Glutamatergic neuron (in vitro differentiated cells): ENCODE measurements at regions not wholly inside any gene's neighbourhood (a gene's known extent, or its start where the extent isn't known, plus 50 kb on each side); places are given as distances from the start of the nearest gene placed in this dataset.

Experiments used
- DNase-seq: peaks from one replicate; pipeline ENCODE4 v3.0.0; 2022
- H3K27ac Mint-ChIP-seq: one replicate; pipeline ENCODE4 v1.8.0; 2020; ENCODE audit warnings: mild to moderate bottlenecking, mixed read lengths, inconsistent platforms; ENCODE audit not compliant: unreplicated experiment
- H3K27me3 Mint-ChIP-seq: one replicate; pipeline ENCODE4 v1.8.0; 2020; ENCODE audit warnings: mild to moderate bottlenecking, moderate library complexity, mixed read lengths, inconsistent platforms; ENCODE audit not compliant: unreplicated experiment
- H3K36me3 Mint-ChIP-seq: one replicate; pipeline ENCODE4 v1.8.0; 2020; ENCODE audit warnings: mild to moderate bottlenecking, mixed read lengths, inconsistent platforms; ENCODE audit not compliant: unreplicated experiment
- H3K4me1 Mint-ChIP-seq: one replicate; pipeline ENCODE4 v1.8.0; 2020; ENCODE audit warnings: mild to moderate bottlenecking, low read depth, mixed read lengths, inconsistent platforms; ENCODE audit not compliant: unreplicated experiment
- H3K4me3 Mint-ChIP-seq: one replicate; pipeline ENCODE4 v1.8.0; 2020; ENCODE audit warnings: mild to moderate bottlenecking, mixed read lengths, inconsistent platforms; ENCODE audit not compliant: unreplicated experiment
- H3K9me3 Mint-ChIP-seq: one replicate; pipeline ENCODE4 v1.8.0; 2020; ENCODE audit warnings: mild to moderate bottlenecking, moderate library complexity, mixed read lengths, inconsistent platforms; ENCODE audit not compliant: unreplicated experiment
- TF ChIP-seq, protein P1 (sequence below): fragments of 200-600 bp; sonication (generic); IDR thresholded peaks from one replicate; pipeline ENCODE4 v1.5.0; 2021; ENCODE audit not compliant: partially characterized antibody, unreplicated experiment

DNA sequence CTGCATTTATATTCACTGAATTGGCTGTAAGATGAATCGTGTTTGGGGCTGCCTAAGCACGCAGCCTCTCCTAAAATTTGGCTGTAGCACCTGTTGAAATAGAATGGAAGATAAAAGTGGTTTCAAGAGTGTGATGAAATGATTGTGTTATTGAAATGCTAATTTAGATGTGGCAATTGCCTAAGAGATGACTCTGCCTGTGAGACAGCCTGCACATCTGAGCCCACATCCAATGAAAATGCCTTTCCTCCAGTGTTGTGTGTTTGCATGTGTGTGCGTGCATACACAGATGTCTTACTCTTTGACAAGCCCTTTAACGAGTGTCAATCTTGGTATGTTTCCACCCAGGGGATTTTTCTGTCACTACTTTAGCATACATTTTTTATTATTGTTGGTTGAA lies 346.9 kb downstream of the MEIS1 start:
- no peak overlapping the region for H3K4me3 Mint-ChIP-seq
- H3K36me3 Mint-ChIP-seq = peaks cover 5% of the 10 kb centered on the region
- no peak for DNase-seq
- H3K9me3 Mint-ChIP-seq = no peaks in the 10 kb centered on the region
- H3K27me3 Mint-ChIP-seq = no peaks in the 10 kb centered on the region
- no peak overlapping the region for H3K27ac Mint-ChIP-seq
- TF ChIP-seq, protein P1, sequence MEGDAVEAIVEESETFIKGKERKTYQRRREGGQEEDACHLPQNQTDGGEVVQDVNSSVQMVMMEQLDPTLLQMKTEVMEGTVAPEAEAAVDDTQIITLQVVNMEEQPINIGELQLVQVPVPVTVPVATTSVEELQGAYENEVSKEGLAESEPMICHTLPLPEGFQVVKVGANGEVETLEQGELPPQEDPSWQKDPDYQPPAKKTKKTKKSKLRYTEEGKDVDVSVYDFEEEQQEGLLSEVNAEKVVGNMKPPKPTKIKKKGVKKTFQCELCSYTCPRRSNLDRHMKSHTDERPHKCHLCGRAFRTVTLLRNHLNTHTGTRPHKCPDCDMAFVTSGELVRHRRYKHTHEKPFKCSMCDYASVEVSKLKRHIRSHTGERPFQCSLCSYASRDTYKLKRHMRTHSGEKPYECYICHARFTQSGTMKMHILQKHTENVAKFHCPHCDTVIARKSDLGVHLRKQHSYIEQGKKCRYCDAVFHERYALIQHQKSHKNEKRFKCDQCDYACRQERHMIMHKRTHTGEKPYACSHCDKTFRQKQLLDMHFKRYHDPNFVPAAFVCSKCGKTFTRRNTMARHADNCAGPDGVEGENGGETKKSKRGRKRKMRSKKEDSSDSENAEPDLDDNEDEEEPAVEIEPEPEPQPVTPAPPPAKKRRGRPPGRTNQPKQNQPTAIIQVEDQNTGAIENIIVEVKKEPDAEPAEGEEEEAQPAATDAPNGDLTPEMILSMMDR = no peak
- peaks cover 3% of the 10 kb centered on the region for H3K4me1 Mint-ChIP-seq

DNA sequence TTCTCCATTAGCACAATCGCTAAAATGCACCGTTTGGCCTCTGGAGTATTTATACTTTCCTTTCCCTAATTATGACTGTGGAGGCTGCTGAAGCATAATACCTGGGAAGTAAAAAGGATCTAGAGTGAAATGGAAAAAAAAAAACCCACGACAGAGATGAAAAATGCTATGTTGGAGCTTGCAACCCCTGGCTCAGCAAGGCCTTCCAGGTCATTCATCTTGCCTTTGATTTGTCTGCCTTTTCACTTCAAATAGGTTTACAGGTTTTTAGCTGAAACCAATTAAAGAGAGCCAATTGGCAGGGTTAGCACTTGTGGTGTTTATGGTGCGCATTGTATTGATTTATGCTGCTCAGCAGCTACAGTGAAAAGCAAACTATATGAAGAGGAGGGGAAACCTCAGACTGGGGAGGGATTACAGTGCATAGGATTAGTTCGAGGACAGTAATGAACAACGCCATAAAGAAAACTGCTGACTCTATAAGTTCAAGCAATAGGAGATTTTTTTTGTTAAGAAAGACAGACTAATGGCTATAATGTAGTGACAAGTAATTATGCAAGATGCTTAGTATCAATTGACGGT lies 347.9 kb downstream of the MEIS1 start:
- no peaks in the 10 kb centered on the region for H3K36me3 Mint-ChIP-seq
- no peaks in the 10 kb centered on the region for H3K9me3 Mint-ChIP-seq
- no peak for DNase-seq
- no peak overlapping the region for H3K27ac Mint-ChIP-seq
- no peaks in the 10 kb centered on the region for H3K27me3 Mint-ChIP-seq
- TF ChIP-seq, protein P1 = no peak
- H3K4me1 Mint-ChIP-seq = peaks cover 3% of the 10 kb centered on the region
- H3K4me3 Mint-ChIP-seq = no peak overlapping the region

DNA sequence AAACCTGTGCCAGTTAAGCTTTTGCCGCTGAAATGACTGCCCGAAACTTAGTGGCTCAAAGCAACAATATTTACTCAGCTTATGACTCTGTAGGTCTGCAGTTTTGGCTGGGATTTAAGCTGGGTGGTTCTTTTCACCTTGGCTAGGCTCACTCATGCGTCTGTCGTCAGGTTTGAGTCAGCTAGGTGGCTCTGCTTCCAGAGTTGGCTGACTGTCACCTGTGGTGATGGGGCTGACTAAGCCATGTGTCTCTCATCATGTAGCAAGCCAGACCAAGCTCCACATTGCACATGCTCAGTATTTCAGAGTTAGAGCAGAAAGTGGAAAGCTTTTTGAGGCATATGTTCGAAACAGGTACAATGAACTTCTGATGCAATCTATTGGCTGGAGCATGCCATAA lies 354.8 kb downstream of the MEIS1 start:
- Mint-ChIP-seq H3K36me3 (no peaks in the 10 kb centered on the region), H3K9me3 (peaks cover 2% of the 10 kb centered on the region), H3K4me3 (no peak overlapping the region), H3K27me3 (no peaks in the 10 kb centered on the region), H3K27ac (no peak overlapping the region), H3K4me1 (peaks cover 10% of the 10 kb centered on the region)
- DNase-seq = no peak
- TF ChIP-seq, protein P1 = no peak

DNA sequence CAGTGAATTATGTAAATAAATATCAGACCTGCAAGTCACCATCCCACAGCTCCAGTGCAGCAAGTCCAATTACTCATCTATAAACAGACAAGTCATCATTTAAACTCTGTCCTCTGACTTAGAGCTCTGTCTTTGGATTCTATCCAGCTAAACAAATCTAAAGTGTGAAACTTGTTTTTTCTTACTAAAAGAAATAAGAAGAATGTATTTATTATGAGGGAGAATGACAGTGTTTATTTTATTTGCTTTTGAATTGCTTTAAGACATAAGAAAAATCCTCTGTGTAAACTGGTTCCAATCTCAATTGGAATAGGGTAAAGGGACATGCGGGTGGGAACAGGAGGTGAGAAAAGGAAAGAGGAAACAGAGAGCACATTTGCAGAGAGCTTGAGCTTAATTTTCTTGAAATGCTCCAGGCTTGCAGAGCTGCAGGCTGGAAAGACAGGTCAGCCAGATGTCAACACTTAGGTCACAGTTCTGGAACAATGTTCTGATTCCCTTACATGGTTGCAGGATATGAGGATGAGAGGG lies 355.8 kb downstream of the MEIS1 start:
- TF ChIP-seq, protein P1 = no peak

DNA sequence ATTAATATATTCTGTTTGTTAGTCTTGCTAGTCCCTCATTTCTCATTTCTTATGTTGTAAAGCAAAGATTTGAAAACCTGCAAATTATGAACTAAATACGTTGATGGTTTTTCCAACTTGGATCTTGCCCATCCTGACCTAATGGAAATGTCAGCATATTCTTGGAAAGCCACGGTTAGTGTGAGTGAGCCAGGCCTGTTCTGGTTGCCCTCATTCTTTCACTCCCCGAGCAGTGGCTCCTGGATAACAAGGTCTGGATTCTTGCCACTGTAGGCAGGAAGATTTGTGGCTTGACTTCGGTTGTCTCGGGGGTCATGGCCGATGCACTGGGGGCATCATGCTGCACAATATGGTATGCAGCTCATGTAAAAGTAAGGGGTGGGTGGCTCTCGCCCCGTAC lies 359.1 kb downstream of the MEIS1 start:
- H3K36me3 Mint-ChIP-seq = no peaks in the 10 kb centered on the region
- peaks cover 3% of the 10 kb centered on the region for H3K9me3 Mint-ChIP-seq
- no peak overlapping the region for H3K4me3 Mint-ChIP-seq
- no peak overlapping the region for H3K27ac Mint-ChIP-seq
- H3K27me3 Mint-ChIP-seq = no peaks in the 10 kb centered on the region
- TF ChIP-seq, protein P1 = no peak
- peaks cover 10% of the 10 kb centered on the region for H3K4me1 Mint-ChIP-seq
- DNase-seq = no peak

More for the DNA sequence above, 355.8 kb downstream of the MEIS1 start:
- Mint-ChIP-seq H3K27me3 (no peaks in the 10 kb centered on the region), H3K4me3 (no peak overlapping the region), H3K27ac (no peak overlapping the region), H3K9me3 (peaks cover 2% of the 10 kb centered on the region), H3K4me1 (peaks cover 10% of the 10 kb centered on the region), H3K36me3 (no peaks in the 10 kb centered on the region)
- no peak for DNase-seq
